Fibroblast of villous mesenchyme (primary cell): ENCODE measurements at regions not wholly inside any gene's neighbourhood (a gene's known extent, or its start where the extent isn't known, plus 50 kb on each side); places are given as distances from the start of the nearest gene placed in this dataset.

Experiments
- DNase-seq: peaks from one replicate; pipeline ENCODE4 v3.0.0-alpha.2; 2010; ENCODE audit warnings: low read depth
- H3K4me3 ChIP-seq: 2 replicates; pipeline ENCODE4 v1.5.1; 2011; ENCODE audit warnings: low read depth, mild to moderate bottlenecking, low read length
- TF ChIP-seq, protein P1 (sequence below): IDR thresholded peaks from 2 replicates; pipeline ENCODE4 v1.5.1; 2012; ENCODE audit warnings: low read depth, mild to moderate bottlenecking, low read length; ENCODE audit not compliant: insufficient read depth

DNA sequence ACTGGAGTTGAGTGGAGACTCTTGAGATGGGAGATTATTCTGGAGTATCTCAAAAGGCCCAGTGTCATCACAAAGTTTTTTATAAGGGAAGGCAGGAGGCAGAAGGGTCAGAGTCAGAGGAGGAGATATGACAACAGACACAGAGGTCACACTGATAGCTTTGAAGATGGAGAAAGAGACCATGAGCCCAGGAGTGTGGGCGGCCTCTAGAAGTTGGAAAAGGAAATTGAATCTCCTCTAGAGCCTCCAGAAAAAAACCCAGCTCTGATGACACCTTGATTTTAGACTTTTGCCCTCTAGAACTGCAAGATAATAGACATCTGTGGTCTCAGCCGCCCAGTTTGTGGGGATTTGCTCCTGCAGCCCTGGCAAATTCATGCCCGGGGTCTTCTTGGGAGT is 64.8 kb upstream of the SPTLC1 start:
- no peak for DNase-seq
- H3K4me3 ChIP-seq = no peak overlapping the region
- TF ChIP-seq, protein P1, sequence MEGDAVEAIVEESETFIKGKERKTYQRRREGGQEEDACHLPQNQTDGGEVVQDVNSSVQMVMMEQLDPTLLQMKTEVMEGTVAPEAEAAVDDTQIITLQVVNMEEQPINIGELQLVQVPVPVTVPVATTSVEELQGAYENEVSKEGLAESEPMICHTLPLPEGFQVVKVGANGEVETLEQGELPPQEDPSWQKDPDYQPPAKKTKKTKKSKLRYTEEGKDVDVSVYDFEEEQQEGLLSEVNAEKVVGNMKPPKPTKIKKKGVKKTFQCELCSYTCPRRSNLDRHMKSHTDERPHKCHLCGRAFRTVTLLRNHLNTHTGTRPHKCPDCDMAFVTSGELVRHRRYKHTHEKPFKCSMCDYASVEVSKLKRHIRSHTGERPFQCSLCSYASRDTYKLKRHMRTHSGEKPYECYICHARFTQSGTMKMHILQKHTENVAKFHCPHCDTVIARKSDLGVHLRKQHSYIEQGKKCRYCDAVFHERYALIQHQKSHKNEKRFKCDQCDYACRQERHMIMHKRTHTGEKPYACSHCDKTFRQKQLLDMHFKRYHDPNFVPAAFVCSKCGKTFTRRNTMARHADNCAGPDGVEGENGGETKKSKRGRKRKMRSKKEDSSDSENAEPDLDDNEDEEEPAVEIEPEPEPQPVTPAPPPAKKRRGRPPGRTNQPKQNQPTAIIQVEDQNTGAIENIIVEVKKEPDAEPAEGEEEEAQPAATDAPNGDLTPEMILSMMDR = no peak

DNA sequence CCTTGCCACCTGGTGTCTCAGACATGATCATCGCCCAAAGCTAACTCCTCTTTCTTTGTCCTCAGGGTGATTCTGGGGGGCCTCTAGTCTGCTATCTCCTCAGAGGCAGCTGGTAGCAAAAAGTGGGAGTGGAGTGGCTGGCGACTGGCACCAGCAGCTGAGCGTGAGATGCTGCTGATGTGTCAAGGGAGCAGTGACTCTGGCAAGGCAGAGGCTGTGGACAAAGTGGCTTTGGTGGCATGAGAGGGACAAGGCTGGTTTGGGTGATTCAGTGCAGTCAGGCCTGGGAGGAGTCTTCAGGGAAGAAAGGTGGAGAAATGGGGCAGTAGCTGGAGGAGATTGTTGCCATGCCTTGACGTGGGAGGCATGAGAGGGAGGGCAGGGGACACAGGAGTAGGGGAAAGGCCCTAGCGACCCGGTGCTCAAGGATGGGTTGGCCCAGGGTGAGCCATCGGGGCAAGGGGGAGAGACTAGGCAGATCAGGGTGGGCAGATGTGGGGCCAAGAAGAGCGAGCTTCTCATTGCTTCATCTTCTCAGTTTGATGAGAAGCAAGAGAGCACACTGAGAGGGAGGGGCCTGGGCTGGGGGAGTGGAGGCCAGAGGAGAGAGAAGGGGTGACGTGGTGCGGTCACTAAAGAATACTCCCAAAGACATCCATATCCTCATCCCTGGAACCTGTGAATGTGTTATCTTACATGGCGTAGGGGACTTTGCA is 64.2 kb upstream of the SPTLC1 start:
- no peak for DNase-seq

DNA sequence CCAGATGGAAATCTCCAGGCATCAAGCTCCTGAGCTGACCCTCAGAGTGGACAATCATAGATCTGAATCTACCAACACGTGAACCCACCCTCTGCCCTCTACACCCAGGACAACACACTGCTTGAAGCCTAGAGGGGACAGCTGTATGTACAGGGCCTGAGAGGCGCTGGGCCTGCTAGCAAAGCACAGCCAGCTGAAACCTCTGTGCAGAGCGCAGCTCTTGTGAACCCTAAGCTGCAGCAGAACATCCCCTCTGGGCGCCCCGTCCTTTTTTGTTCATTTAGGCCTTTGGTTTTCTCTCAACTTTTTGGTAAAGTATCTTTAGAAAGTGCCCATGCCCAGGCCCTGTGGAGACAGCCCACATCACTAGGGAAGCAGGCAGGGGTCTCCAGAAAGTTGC is 62.4 kb upstream of the SPTLC1 start:
- TF ChIP-seq, protein P1 = no peak
- DNase-seq = no peak
- H3K4me3 ChIP-seq = no peak overlapping the region

More for the DNA sequence above, 64.2 kb upstream of the SPTLC1 start:
- TF ChIP-seq, protein P1 = no peak
- no peak overlapping the region for H3K4me3 ChIP-seq

DNA sequence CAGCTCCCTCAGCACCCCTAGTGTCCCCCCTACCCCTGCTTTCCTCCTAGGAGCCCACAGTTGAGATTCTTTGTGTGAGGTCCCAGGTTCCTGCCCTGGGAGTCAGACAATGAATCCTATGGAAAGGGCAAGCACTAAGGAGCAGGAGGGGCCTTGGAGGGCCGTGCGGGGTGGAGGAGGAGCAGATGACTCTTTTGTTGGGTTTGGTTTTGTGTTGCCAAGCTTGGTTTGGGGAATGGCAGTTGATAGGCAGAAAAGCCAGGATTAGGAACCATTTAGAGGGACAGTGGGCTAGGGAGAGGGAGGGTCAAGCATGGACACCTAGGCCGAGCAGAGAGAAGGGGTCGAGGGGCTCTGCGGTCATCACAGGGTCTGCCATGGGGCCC is 61.6 kb upstream of the SPTLC1 start:
- no peak for DNase-seq
- H3K4me3 ChIP-seq = no peak overlapping the region
- TF ChIP-seq, protein P1 = no peak

DNA sequence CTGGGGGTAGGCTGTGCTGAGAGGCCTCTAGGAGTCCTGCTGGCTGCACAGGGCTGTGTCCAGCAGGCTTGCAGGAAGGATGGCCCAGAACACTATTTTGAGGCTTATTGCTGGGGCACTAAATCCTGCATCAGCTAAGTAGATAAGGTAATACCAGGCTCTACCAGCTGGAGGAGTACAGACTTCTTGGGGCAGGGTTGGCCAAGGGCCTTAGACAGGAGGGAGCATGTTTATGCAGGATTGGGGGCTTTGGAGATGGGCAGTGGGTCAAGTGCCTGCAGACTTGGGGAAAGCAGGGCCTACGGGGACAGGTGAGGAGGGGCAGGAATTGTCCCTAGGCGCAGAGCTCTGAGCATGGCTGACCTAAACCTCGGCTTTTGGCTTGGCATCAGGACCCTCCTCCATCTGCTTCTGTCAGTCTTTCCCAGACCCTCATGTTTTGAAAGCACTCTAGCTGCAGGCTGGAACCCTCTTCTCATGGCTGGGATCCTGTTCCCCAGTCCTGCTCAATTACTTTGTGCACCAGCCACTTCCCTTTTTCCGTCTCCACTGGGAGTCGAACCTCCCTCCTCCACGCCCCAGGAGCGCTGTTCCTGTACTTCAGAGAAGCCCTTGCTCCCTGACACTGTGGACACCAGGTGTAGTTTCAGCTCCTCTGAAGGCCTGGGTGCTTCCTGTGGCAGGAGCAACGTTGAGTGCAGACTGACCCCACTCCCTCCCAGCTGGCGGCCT is 61.0 kb upstream of the SPTLC1 start:
- TF ChIP-seq, protein P1 = peak; percentile 40
- H3K4me3 ChIP-seq = no peak overlapping the region
- DNase-seq = peak; percentile 11

DNA sequence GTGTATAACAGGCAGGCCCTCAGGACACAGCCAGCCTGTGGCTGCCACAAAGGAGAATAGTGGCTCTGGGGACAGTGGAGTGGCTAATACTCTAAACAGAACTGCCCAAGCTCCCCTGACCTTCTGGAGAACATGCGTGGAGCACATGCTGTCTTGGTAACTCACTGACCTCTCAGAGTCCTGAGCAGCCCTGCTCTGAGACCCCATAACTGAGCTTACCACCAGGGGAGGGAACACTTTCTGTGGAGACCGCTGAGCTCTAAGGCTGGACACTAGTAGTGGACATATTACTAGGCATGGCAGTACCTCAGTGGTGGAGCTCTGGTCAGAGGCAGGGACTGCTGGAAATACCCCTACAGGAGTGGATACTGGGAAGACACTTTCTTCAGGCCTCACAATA is 60.2 kb upstream of the SPTLC1 start:
- TF ChIP-seq, protein P1 = no peak
- no peak overlapping the region for H3K4me3 ChIP-seq
- no peak for DNase-seq
